GM18502 (cell line): ENCODE measurements at regions not wholly inside any gene's neighbourhood (a gene's known extent, or its start where the extent isn't known, plus 50 kb on each side); places are given as distances from the start of the nearest gene placed in this dataset.
"Not testable (repeated sequence)": the region's sequence is repeated elsewhere in the genome, so short reads cannot be mapped to it uniquely, and the experiment has no call there.

Source experiments
- ATAC-seq: cut with Tn5 transposase; IDR thresholded peaks from one replicate; pipeline ENCODE4 v1.9.1; 2021; ENCODE audit warnings: mild to moderate bottlenecking; ENCODE audit not compliant: unreplicated experiment, poor library complexity

DNA sequence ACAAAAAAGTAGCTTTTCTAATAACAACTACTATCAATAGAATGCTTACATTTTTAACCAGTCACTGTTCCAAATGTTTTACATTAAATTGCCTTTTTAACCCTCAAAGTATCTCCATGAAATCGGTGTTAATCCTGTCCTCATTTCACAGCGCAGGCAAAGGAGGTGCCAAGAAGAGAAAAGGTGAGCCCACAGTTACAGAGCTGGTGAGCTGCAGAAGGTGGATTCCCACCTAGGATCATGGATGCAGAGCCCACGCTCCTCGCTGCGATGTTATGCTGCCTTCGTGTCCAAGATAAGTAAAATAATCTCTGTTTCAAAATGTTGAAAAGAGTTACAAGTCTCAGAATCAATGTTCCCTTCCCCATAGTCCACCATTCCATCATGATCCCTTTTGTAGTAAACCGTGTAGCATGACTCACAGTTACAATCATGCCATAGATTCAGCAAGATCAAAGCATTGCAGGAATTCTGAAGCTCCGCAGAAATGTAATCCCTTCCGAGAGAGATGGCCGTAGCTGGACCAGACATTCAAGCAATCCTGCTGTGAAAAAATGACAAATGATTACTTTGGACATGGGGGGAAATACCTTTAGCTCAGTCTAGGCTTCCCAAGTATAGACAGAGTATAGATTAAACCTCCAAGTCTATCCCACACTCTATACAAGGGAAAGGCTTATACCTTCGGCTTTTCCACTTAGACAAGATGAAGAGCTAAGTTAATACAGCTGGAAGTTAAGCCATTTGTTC lies 394.7 kb upstream of the AKR1E2 start:
- ATAC-seq: no peak

DNA sequence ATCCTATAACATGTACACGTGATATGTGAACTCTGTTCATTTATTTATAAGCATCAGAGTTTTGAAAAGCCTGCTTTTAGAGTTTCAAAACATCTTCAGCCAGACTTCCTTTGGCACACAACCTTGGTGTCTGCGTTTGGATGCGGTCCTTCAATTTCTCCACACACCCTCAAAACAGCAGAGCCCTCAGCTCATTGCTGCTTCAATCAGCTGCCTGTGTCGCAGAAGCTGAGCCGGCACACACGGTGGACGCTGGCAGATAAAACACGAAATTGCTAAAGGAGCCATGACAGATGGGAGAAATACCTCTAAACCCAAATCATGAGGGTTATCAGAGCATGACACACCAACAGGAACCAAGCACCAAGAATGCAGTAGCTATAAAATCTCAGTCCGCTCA lies 396.4 kb upstream of the AKR1E2 start:
- no peak for ATAC-seq

DNA sequence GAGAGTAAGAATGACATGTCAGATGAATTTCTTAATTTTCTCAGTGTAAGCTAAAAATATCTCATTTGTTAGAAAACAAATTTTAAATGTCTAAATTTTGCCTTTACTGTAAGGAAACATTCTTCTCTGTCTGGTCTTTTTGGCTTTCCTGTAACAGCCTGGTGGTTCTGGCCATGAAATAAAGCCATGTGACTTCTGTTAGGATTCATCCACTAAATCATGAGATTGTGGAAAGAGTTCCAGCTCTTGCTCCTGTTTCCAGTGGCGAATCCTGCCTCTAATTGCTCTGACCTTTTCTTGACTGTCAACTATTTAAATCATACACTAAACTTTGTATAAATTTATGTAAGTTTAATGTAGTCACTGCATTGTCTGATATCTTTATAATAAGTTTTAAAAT lies 398.5 kb upstream of the AKR1E2 start:
- ATAC-seq: no peak

- ATAC-seq: no peak
Measured at GRCh38 chr10:4426866-4427265, 399.1 kb upstream of the AKR1E2 start.

GRCh38 chr10:4409319-4409718 lies 416.7 kb upstream of the AKR1E2 start:
- ATAC-seq: no peak

DNA sequence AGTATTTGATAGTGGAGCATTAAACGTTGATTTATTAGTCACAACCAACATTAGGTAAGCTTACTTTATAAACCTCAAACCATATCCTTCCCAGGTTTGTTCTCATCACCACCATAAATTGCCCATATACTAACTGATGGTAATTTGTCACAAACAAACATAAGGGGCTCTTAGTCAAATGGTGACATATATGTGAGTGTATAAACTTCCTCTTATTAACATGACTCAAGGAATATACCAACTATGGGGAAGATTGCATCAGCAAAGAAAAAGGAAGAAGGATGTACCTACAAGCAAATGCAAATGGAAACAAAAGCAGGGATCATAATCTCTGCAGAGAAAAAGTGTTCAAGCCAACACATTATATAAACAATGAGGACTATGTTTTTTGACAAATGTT lies 418.2 kb upstream of the AKR1E2 start:
- ATAC-seq: no peak

DNA sequence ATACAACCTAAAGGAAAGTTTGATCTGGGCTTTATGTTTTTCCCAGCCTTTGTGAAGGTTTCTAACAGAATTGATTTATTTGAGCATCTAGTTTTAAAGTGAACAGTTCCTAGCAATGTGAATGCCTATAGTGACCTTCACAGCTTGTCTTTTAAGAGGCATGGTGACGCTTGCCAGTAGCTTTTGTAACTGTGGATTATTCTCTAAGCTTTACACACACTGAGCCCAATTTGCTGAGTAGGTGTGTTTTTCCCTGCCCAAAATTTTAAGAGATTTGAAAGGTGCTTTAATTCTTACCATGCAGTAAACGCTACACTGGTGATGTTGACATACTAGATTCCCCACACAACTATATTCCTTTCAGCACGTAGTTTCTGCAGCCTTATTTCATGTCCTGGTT lies 420.2 kb upstream of the AKR1E2 start:
- no peak for ATAC-seq

- no peak for ATAC-seq
Measured at GRCh38 chr10:4403638-4404252, 422.3 kb upstream of the AKR1E2 start.

- not testable (repeated sequence) for ATAC-seq
Measured at GRCh38 chr10:4401080-4401479, 424.9 kb upstream of the AKR1E2 start.

DNA sequence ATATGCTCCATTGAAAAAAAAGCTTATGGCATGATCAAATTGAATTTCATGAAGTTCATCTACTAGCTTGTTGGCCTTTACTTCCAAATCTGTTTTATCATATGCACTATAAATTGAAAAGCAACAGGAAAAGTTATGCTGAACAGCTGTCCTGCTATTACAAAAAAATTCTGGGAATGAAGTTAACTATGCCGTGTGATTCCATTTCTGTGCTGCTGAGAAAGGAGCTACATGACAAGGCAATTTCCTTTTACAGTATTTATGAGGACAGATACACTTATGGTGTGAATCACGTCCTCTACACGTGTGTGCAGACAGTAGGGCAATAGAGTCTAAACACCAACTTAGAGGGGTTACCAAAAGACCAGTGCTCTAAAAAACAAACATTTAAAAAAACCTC lies 426.5 kb upstream of the AKR1E2 start:
- ATAC-seq: no peak

GRCh38 chr10:4398602-4399001 lies 427.4 kb upstream of the AKR1E2 start:
- no peak for ATAC-seq

DNA sequence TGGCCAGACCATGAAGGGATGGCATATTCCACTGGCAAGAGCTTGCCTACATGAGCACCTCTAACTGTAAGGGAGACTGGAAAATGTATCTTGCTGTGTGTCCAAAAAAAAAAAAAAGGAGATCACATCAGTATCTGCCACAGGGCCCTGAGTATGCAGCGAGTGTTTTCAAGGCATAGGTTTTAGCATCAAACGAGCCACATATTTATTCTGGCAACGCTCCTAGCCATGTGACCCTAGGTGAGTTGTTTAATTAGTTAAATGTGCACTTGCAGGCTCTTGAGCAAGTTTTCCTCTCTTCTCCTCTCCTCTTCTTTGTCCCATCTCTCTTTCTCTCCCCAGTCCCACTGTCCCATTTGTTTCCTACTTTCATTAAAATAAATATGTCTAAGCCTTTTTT lies 428.7 kb upstream of the AKR1E2 start:
- no peak for ATAC-seq

- no peak for ATAC-seq
Measured at GRCh38 chr10:4396401-4397283, 429.4 kb upstream of the AKR1E2 start.

GRCh38 chr10:4395731-4396130 lies 430.3 kb upstream of the AKR1E2 start:
- ATAC-seq: no peak

GRCh38 chr10:4394455-4394854 lies 431.6 kb upstream of the AKR1E2 start:
- not testable (repeated sequence) for ATAC-seq

DNA sequence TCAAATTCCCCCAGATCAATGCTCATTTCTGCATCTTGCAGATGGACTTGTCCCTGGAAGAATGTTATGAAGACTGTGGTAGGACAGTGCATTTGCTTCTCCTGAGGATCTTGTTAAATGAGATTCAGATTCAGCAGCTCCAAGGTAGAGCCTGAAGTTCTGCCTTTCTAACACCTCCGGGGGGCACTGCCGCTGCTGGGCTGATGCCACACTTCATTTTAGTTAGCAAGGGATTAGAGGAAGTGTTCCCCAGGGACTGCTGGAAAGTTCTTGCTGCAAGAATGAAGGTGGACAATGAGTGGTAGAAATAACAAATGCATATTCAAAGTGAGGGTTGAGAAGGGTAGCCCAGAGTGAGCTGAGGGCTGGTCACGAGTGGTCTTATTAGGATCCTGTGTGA lies 434.3 kb upstream of the AKR1E2 start:
- no peak for ATAC-seq

- no peak for ATAC-seq
Measured at GRCh38 chr10:4390219-4390618, 435.8 kb upstream of the AKR1E2 start.

DNA sequence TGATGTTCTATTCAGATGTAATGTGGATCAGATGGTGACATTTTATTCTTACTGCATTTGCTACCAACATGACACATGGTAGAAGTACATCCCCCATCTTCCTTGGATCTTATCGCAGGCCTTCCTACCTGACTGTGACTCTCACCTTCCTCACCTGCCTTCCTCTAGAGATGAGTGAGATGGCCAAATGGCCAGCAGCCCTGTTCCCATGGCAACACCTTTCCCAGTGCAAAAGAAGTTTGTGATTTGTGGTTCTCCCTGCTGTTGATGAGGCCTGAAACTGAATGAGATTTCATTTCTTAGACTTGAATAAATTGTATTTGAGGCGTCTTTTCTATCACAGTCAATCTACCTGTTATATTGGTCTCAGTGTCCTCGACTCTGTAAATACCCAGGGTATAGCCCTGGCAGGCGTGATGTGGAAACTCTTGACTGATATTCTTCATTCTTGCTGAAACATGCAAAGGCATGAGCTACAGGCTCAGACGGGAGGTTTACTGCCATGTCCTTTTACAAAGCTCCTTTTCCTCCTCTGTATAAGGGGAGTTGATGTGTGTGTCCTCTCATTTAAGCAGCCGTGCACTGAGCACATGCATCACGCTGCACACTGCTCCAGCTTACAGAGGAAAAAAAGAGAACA lies 440.7 kb upstream of the AKR1E2 start:
- no peak for ATAC-seq

DNA sequence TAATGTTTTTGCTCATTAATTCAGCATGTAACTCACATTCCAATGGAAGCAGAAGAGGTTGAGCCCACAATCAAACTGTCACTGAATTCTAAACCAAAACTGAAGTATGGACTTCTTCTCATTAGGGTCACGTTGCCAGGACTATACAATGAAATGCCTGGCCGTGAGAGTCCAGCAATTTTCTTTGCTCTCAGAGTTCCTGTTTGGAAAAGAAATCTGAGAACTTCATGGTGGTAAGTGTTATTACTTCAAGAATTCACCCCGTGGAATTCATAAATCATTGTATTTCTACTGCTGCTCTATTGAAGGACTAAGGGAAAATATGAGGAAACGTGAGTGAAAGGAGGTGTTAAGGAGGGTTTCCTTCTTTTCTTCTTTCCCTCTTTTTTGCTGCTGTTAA lies 441.8 kb upstream of the AKR1E2 start:
- ATAC-seq: no peak

- no peak for ATAC-seq
Measured at GRCh38 chr10:4383651-4384098, 442.3 kb upstream of the AKR1E2 start.

DNA sequence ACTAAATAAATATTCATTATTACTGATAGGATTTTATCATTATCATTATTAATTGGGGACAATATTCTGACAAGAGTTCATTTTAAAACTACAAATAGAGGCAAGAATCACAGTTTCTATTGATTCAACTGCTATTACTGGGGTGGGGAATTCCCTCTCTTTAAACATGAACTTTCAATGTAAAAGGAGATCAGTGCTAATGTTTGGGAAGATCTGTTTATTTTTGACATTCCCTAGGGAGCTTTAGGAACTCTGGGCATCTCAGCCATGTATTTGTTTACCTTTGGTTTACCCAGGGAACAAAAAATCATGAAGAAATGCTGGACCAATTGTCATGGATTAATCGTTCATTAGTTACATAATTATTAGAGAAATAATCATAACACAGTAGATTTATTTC lies 443.2 kb upstream of the AKR1E2 start:
- no peak for ATAC-seq
